Activated CD8-positive, alpha-beta T cell treated with anti-CD3 and anti-CD28 coated beads for 36 hours (primary cell): ENCODE measurements at regions not wholly inside any gene's neighbourhood (a gene's known extent, or its start where the extent isn't known, plus 50 kb on each side); places are given as distances from the start of the nearest gene placed in this dataset.

Experiments
- ATAC-seq: fragments of 200-7000 bp; cut with Tn5 transposase; one replicate; pipeline ENCODE4 v1.10.0; 2021; ENCODE audit warnings: mild to moderate bottlenecking, moderate library complexity
- CTCF ChIA-PET: fragments of 350-600 bp; sonication (Branson Sonifier 250); formaldehyde crosslinking; loops from one replicate; lab custom pipeline; 2021; ENCODE audit warnings: antibody characterized with exemption; lab: Charles Lee
- POLR2A ChIA-PET: fragments of 350-600 bp; sonication (Branson Sonifier 250); formaldehyde crosslinking; loops from one replicate; lab custom pipeline; 2021; ENCODE audit warnings: antibody characterized with exemption; lab: Charles Lee
- DNase-seq: peaks from one replicate; pipeline ENCODE4 v3.0.0-alpha.2; 2020
- H3K27ac Mint-ChIP-seq: one replicate; pipeline ENCODE4 v1.8.0; 2021; ENCODE audit warnings: mild to moderate bottlenecking, mixed read lengths
- H3K27me3 Mint-ChIP-seq: one replicate; pipeline ENCODE4 v1.8.0; 2021; ENCODE audit warnings: mixed read lengths
- H3K36me3 Mint-ChIP-seq: one replicate; pipeline ENCODE4 v1.8.0; 2021; ENCODE audit warnings: low read depth, mixed read lengths
- H3K4me1 Mint-ChIP-seq: one replicate; pipeline ENCODE4 v1.8.0; 2021; ENCODE audit warnings: low read depth, mixed read lengths
- H3K4me3 Mint-ChIP-seq: one replicate; pipeline ENCODE4 v1.8.0; 2021; ENCODE audit warnings: mild to moderate bottlenecking, moderate library complexity, mixed read lengths
- H3K9me3 Mint-ChIP-seq: one replicate; pipeline ENCODE4 v1.8.0; 2021; ENCODE audit warnings: mixed read lengths
- CTCF ChIP-seq: fragments of 200-600 bp; IDR thresholded peaks from one replicate; pipeline ENCODE4 v1.8.0; 2022; ENCODE audit warnings: antibody characterized with exemption, mild to moderate bottlenecking
- intact Hi-C: fragments of 100-400 bp; cut with micrococcal nuclease; formaldehyde crosslinking; loops from one replicate; pipeline ENCODE4 v1.10.0; 2022

DNA sequence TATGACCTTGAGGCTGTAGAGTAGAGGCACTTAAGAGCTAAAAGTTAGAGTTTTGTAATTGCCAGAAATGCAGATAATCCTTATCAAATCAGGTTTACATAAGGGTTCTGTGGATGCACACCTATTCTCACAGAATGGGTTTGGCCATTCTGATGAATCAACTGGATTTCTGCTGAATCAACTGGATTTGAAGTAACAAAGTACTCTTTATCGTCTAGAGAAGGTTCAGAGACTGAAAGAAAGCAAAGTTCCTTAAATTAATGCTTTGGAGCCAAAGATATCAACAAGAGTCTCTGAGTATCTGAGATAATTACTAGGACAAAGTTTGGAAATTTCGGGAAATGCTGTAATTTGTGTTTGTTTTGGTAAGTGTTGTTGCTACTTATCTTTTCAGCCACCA is 669.6 kb upstream of the ZNF608 start:
- ATAC-seq (no peak), DNase-seq (no peak)
- intact Hi-C loops: no loop called here
- Mint-ChIP-seq H3K9me3 (no peaks in the 10 kb centered on the region), H3K4me1 (no peaks in the 10 kb centered on the region), H3K27ac (no peak overlapping the region), H3K4me3 (no peak overlapping the region), H3K36me3 (no peaks in the 10 kb centered on the region), H3K27me3 (no peaks in the 10 kb centered on the region)
- no peak for TF ChIP-seq CTCF
- ChIA-PET CTCF (no interaction called here), POLR2A (no interaction called here)

DNA sequence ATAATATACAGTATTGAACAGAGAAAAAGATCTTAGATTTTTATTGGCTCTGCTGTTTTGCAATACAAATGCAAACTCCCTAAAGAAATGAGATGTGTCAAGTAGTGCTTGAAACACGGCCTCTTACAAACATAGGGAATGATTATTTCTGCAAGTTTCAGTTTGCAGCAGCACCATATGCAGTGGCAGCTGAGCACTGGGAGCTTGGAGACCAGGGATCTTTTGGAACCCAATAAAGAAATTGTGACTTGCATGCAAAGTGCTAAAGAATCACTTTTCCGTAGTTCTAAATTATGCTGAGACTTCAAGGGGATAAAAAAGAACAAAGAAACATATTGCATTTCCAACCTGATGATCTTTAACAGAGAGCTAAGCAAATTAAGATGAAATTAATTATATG is 674.6 kb upstream of the ZNF608 start:
- no peak for TF ChIP-seq CTCF
- POLR2A ChIA-PET: no interaction called here
- ATAC-seq (no peak), DNase-seq (no peak)
- intact Hi-C loops: no loop called here
- CTCF ChIA-PET: interaction anchor here (1.0 kb wide), 1 partner anchor 11 kb away, joined by 3 read pairs; no protein-coding TSS in a partner anchor
- H3K9me3 Mint-ChIP-seq: no peaks in the 10 kb centered on the region
- no peak overlapping the region for H3K4me3 Mint-ChIP-seq
- no peaks in the 10 kb centered on the region for H3K36me3 Mint-ChIP-seq
- no peaks in the 10 kb centered on the region for H3K4me1 Mint-ChIP-seq
- no peak overlapping the region for H3K27ac Mint-ChIP-seq
- no peaks in the 10 kb centered on the region for H3K27me3 Mint-ChIP-seq

- ATAC-seq: no peak
- TF ChIP-seq CTCF: no peak
- DNase-seq: no peak
- POLR2A ChIA-PET: no interaction called here
- H3K27me3 Mint-ChIP-seq: no peaks in the 10 kb centered on the region
- H3K27ac Mint-ChIP-seq: no peak overlapping the region
- H3K36me3 Mint-ChIP-seq: no peaks in the 10 kb centered on the region
- H3K4me3 Mint-ChIP-seq: no peak overlapping the region
- H3K9me3 Mint-ChIP-seq: no peaks in the 10 kb centered on the region
- intact Hi-C loops: no loop called here
- CTCF ChIA-PET: no interaction called here
- H3K4me1 Mint-ChIP-seq: no peaks in the 10 kb centered on the region
These were observed 675.9 kb upstream of the ZNF608 start for GRCh38 chr5:125422342-125422741.

GRCh38 chr5:125424402-125425141 is 678.1 kb upstream of the ZNF608 start:
- no peaks in the 10 kb centered on the region for H3K36me3 Mint-ChIP-seq
- no peak overlapping the region for H3K4me3 Mint-ChIP-seq
- TF ChIP-seq CTCF: no peak
- no peaks in the 10 kb centered on the region for H3K27me3 Mint-ChIP-seq
- H3K4me1 Mint-ChIP-seq: no peaks in the 10 kb centered on the region
- DNase-seq (no peak), ATAC-seq (no peak)
- POLR2A ChIA-PET: no interaction called here
- CTCF ChIA-PET: no interaction called here
- no peaks in the 10 kb centered on the region for H3K9me3 Mint-ChIP-seq
- intact Hi-C loops: no loop called here
- H3K27ac Mint-ChIP-seq: no peak overlapping the region

GRCh38 chr5:125429498-125429897 is 683.1 kb upstream of the ZNF608 start:
- no peaks in the 10 kb centered on the region for H3K27me3 Mint-ChIP-seq
- intact Hi-C loops: no loop called here
- ChIA-PET CTCF (no interaction called here), POLR2A (no interaction called here)
- no peak overlapping the region for H3K27ac Mint-ChIP-seq
- TF ChIP-seq CTCF: no peak
- H3K9me3 Mint-ChIP-seq: peaks cover 3% of the 10 kb centered on the region
- DNase-seq: no peak
- no peak overlapping the region for H3K4me3 Mint-ChIP-seq
- H3K36me3 Mint-ChIP-seq: no peaks in the 10 kb centered on the region
- no peak for ATAC-seq
- no peaks in the 10 kb centered on the region for H3K4me1 Mint-ChIP-seq
